H1 (cell line): ENCODE measurements at regions not wholly inside any gene's neighbourhood (a gene's known extent, or its start where the extent isn't known, plus 50 kb on each side); places are given as distances from the start of the nearest gene placed in this dataset.

Experiments used
- CHD7 ChIP-seq: fragments of 300-600 bp; sonication (generic); IDR thresholded peaks from 2 replicates; pipeline ENCODE4 v1.7.1; 2012; ENCODE audit warnings: low read length, moderate library complexity, mild to moderate bottlenecking, inconsistent platforms; ENCODE audit not compliant: insufficient replicate concordance
- TCF12 ChIP-seq: IDR thresholded peaks from 2 replicates; pipeline ENCODE4 v1.6.1; 2011; ENCODE audit warnings: low read depth, mild to moderate bottlenecking, low read length

GRCh38 chr20:16197696-16198095 is 375.6 kb downstream of the KIF16B start (continued):
- TF ChIP-seq CHD7 = no peak
- TF ChIP-seq TCF12 = no peak
